ENCODE measurements at regions not wholly inside any gene's neighbourhood (a gene's known extent, or its start where the extent isn't known, plus 50 kb on each side); places are given as distances from the start of the nearest gene placed in this dataset.

- no peak for TF ChIP-seq POLR2A (IDR thresholded peaks at IDR 0.05; ENCODE audit: low read depth)
- TF ChIP-seq, protein P1, sequence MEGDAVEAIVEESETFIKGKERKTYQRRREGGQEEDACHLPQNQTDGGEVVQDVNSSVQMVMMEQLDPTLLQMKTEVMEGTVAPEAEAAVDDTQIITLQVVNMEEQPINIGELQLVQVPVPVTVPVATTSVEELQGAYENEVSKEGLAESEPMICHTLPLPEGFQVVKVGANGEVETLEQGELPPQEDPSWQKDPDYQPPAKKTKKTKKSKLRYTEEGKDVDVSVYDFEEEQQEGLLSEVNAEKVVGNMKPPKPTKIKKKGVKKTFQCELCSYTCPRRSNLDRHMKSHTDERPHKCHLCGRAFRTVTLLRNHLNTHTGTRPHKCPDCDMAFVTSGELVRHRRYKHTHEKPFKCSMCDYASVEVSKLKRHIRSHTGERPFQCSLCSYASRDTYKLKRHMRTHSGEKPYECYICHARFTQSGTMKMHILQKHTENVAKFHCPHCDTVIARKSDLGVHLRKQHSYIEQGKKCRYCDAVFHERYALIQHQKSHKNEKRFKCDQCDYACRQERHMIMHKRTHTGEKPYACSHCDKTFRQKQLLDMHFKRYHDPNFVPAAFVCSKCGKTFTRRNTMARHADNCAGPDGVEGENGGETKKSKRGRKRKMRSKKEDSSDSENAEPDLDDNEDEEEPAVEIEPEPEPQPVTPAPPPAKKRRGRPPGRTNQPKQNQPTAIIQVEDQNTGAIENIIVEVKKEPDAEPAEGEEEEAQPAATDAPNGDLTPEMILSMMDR (IDR thresholded peaks at IDR 0.05) = peak; percentile 76 to 82 (median 76)
These were observed 72.8 kb downstream of the S1PR1 start for GRCh38 chr1:101309334-101310311.
